Heart right ventricle (tissue), 16 donors: ENCODE measurements at regions not wholly inside any gene's neighbourhood (a gene's known extent, or its start where the extent isn't known, plus 50 kb on each side); places are given as distances from the start of the nearest gene placed in this dataset.

Experiments
- ATAC-seq, 8 donors: fragments of 200-7000 bp; cut with Tn5 transposase; one replicate each; pipeline ENCODE4 v1.9.1; 2020; ENCODE audit warnings: mild to moderate bottlenecking in 8 of 8, moderate library complexity in 8 of 8, moderate number of reproducible peaks in 1 of 8
- DNase-seq, 2 donors: peaks; one replicate each; pipeline ENCODE4 v3.0.0-alpha.2; 2020
- H3K27ac ChIP-seq, 10 donors: fragments of 200-600 bp; sonication (generic) in 2 of 10; one replicate each; pipeline versions ENCODE4 v1.5.0 to v1.8.0; 2020 to 2022; ENCODE audit warnings: mild to moderate bottlenecking in 3 of 10
- H3K27me3 ChIP-seq, 7 donors: fragments of 200-600 bp; one replicate each; pipeline ENCODE4 v1.8.0; 2021 to 2022; ENCODE audit warnings: mild to moderate bottlenecking in 2 of 7
- H3K36me3 ChIP-seq, 9 donors: fragments of 200-600 bp; sonication (generic) in 1 of 9; one replicate each; pipeline versions ENCODE4 v1.5.0 to v1.8.0; 2020 to 2022; ENCODE audit warnings: mild to moderate bottlenecking in 2 of 9
- H3K4me1 ChIP-seq, 9 donors: fragments of 200-600 bp; sonication (generic) in 1 of 9; one replicate each; pipeline versions ENCODE4 v1.5.0 to v1.8.0; 2020 to 2022; ENCODE audit warnings: mild to moderate bottlenecking in 4 of 9
- H3K4me3 ChIP-seq, 10 donors: fragments of 200-600 bp; sonication (generic) in 2 of 10; one replicate each; pipeline versions ENCODE4 v1.5.0 to v1.8.0; 2020 to 2022; ENCODE audit warnings: mild to moderate bottlenecking in 7 of 10, moderate library complexity in 2 of 10
- H3K9me3 ChIP-seq, 11 donors: fragments of 200-600 bp in 10 of 11; sonication (generic) in 2 of 11; one replicate each; pipeline versions ENCODE4 v1.5.0 to v1.8.0; 2013 to 2022; ENCODE audit warnings: mild to moderate bottlenecking in 2 of 11, control low read depth in 1 of 11, moderate library complexity in 1 of 11
- CTCF ChIP-seq, 9 donors: fragments of 200-600 bp; sonication (generic) in 2 of 9; IDR thresholded peaks; one replicate each; pipeline versions ENCODE4 v1.5.0 to v1.8.0; 2021 to 2022; ENCODE audit warnings: antibody characterized with exemption in 9 of 9, mild to moderate bottlenecking in 5 of 9, moderate library complexity in 1 of 9
- WGBS, 2 donors: extraction: QIAGEN DNeasy Blood & Tissue Kit; methylation state at CpG; one replicate each; pipeline ENCODE4 v1.1.7; 2013; ENCODE audit warnings: inconsistent platforms in 1 of 2; 5-methylcytosine and 5-hydroxymethylcytosine counted together
- intact Hi-C, 10 donors: fragments of 100-400 bp; cut with DNase I; formaldehyde crosslinking; loops; one replicate each; pipeline versions ENCODE4 v1.11.1 to v1.14.2; 2022
- donor health status: Arrhythmogenic right ventricular cardiomyopathy.
- donor health status: ischemic (EF 13 %, LVEDD 7.1; RV severe dilation, severe dysfunction).
- donor health status: healthy with polysubstance abuse.
- donor health status: DM: no; HTN: yes; CAD: no.
- donor health status: DM: no; HTN: no; CAD: no.
- donor health status: ischemic (EF 25% LVEDD 6.9; RV normal size, moderate dysfunction).
- donor health status: ischemic (EF 25% LVEDD 5.7; RV mildly dilated, moderate dysfunction).
- donor health status: healthy.
- donor health status: DM: yes; HTN: yes; CAD: no.
- donor health status: Ischemic cardiomyopathy.
- donor health status: ischemic (EF 35%, LVEDD 5.7; RV mildly dilated, moderate dysfunction).
- donor health status: nonischemic (EF 11% LVEDD 7.7; RV severe dilation, severe dysfunction).
- donor health status: DM: yes; HTN: yes; CAD: no.
- donor health status: PGD.
- donor health status: ischemic (EF 29% LVEDD 5.4; RV normal size, mild dysfunction).
- donor health status: nonischemic (EF 23%, LVEDD 6.1; RV moderate dilation, normal function).

GRCh38 chr2:89848114-89848513, 1156.6 kb downstream of the RPIA start:
- ATAC-seq (no peak), DNase-seq (no peak)
- Histone ChIP-seq H3K27me3 (peaks cover 8 to 74% (median 27%) of the 10 kb centered on the region in 7 donors), H3K27ac (no peak overlapping the region), H3K36me3 (no peaks in the 10 kb centered on the region), H3K4me1 (no peaks in the 10 kb centered on the region), H3K4me3 (no peak overlapping the region), H3K9me3 (no peaks in the 10 kb centered on the region)
- 74 to 79% methylated on average over 3 of the region's 3 CpGs for WGBS, 2 donors
- intact Hi-C loops: no loop called here
- no peak for TF ChIP-seq CTCF (IDR thresholded peaks at IDR 0.05)

GRCh38 chr2:89848763-89849368, 1157.4 kb downstream of the RPIA start:
- DNase-seq (no peak), ATAC-seq (no peak)
- intact Hi-C loops: no loop called here
- H3K4me3 ChIP-seq: no peak overlapping the region
- H3K9me3 ChIP-seq: no peaks in the 10 kb centered on the region
- peaks cover 8 to 74% (median 27%) of the 10 kb centered on the region in 7 donors for H3K27me3 ChIP-seq
- H3K4me1 ChIP-seq: no peaks in the 10 kb centered on the region
- H3K36me3 ChIP-seq: no peaks in the 10 kb centered on the region
- 37 to 45% methylated on average over 2 of the region's 2 CpGs for WGBS, 2 donors
- no peak overlapping the region for H3K27ac ChIP-seq
- no peak for TF ChIP-seq CTCF (IDR thresholded peaks at IDR 0.05)

- no peak for TF ChIP-seq CTCF (IDR thresholded peaks at IDR 0.05)
- H3K9me3 ChIP-seq: no peaks in the 10 kb centered on the region
- ATAC-seq (no peak), DNase-seq (no peak)
- no peaks in the 10 kb centered on the region for H3K36me3 ChIP-seq
- no peaks in the 10 kb centered on the region for H3K4me1 ChIP-seq
- H3K4me3 ChIP-seq: no peak overlapping the region
- intact Hi-C loops: no loop called here
- no peak overlapping the region for H3K27ac ChIP-seq
- 61 to 62% methylated on average over 3 of the region's 3 CpGs for WGBS, 2 donors
- peaks cover 8 to 67% (median 27%) of the 10 kb centered on the region in 7 donors for H3K27me3 ChIP-seq
Measured at GRCh38 chr2:89849731-89850130, 1158.3 kb downstream of the RPIA start.

- 63 to 64% methylated on average over 3 of the region's 3 CpGs for WGBS, 2 donors
- Histone ChIP-seq H3K9me3 (no peaks in the 10 kb centered on the region), H3K4me3 (no peak overlapping the region), H3K27me3 (peaks cover 8 to 59% (median 27%) of the 10 kb centered on the region in 7 donors), H3K4me1 (no peaks in the 10 kb centered on the region), H3K36me3 (no peaks in the 10 kb centered on the region), H3K27ac (no peak overlapping the region)
- intact Hi-C loops: no loop called here
- DNase-seq (no peak), ATAC-seq (peak in 2 of 8 donors; percentile 4 to 8)
- TF ChIP-seq CTCF (IDR thresholded peaks at IDR 0.05): no peak
Measured at GRCh38 chr2:89850481-89850880, 1159.0 kb downstream of the RPIA start.
